HepG2 (cell line): ENCODE measurements at regions not wholly inside any gene's neighbourhood (a gene's known extent, or its start where the extent isn't known, plus 50 kb on each side); places are given as distances from the start of the nearest gene placed in this dataset.

ENCODE experiments used
- CREB3 ChIP-seq: sonication (generic); formaldehyde crosslinking; IDR thresholded peaks from 2 replicates; pipeline ENCODE4 v1.5.0; 2020; ENCODE audit warnings: missing genetic modification reagents
- CREM ChIP-seq, 2 experiments: sonication (generic) in 1 of 2; formaldehyde crosslinking in 1 of 2; IDR thresholded peaks; 2 replicates each; pipeline versions ENCODE4 v1.4.0 to v1.6.1; 2016 to 2020; ENCODE audit warnings: antibody characterized with exemption in 1 of 2, mild to moderate bottlenecking in 1 of 2, missing genetic modification reagents in 1 of 2
- GABPA ChIP-seq, 2 experiments: IDR thresholded peaks; 2 replicates each; pipeline ENCODE4 v1.6.1; 2011 to 2016; ENCODE audit warnings: low read depth in 2 of 2, low read length in 1 of 2, missing biosample characterization in 1 of 2, missing genetic modification characterization in 1 of 2
- HNRNPK ChIP-seq: fragments of 200-400 bp; formaldehyde crosslinking; IDR thresholded peaks from 2 replicates; pipeline ENCODE4 v1.6.1; 2018; ENCODE audit warnings: low read length, low read depth, moderate library complexity, mild to moderate bottlenecking; ENCODE audit not compliant: poor library complexity, severe bottlenecking
- LBX2 ChIP-seq: sonication (generic); formaldehyde crosslinking; IDR thresholded peaks from 2 replicates; pipeline ENCODE4 v1.5.0; 2020; ENCODE audit warnings: missing genetic modification reagents, mild to moderate bottlenecking, borderline replicate concordance
- NFIC ChIP-seq: IDR thresholded peaks from 2 replicates; pipeline ENCODE4 v1.6.1; 2012; ENCODE audit warnings: mild to moderate bottlenecking, low read length, inconsistent platforms
- RCOR2 ChIP-seq: IDR thresholded peaks from 2 replicates; pipeline ENCODE4 v1.6.1; 2016; ENCODE audit warnings: missing biosample characterization, missing genetic modification reagents
- RORA ChIP-seq: sonication (generic); formaldehyde crosslinking; IDR thresholded peaks from 2 replicates; pipeline ENCODE4 v1.5.0; 2020; ENCODE audit warnings: mild to moderate bottlenecking, missing genetic modification reagents, moderate library complexity
- SP5 ChIP-seq: IDR thresholded peaks from 2 replicates; pipeline ENCODE4 v1.6.1; 2016; ENCODE audit warnings: low read depth, borderline replicate concordance
- THAP11 ChIP-seq: IDR thresholded peaks from 2 replicates; pipeline ENCODE4 v1.6.1; 2016; ENCODE audit warnings: missing biosample characterization, missing genetic modification reagents
- YEATS2 ChIP-seq: sonication (generic); formaldehyde crosslinking; IDR thresholded peaks from 2 replicates; pipeline ENCODE4 v1.4.0; 2020; ENCODE audit warnings: missing genetic modification reagents, borderline replicate concordance
- ZC3H13 ChIP-seq: sonication (generic); formaldehyde crosslinking; IDR thresholded peaks from 2 replicates; pipeline ENCODE4 v1.8.1; 2023; ENCODE audit warnings: mild to moderate bottlenecking, missing genetic modification reagents, moderate library complexity
- ZNF264 ChIP-seq: sonication (generic); formaldehyde crosslinking; IDR thresholded peaks from 2 replicates; pipeline ENCODE4 v1.4.0; 2020; ENCODE audit warnings: missing genetic modification reagents
- ZNF280D ChIP-seq: sonication (generic); formaldehyde crosslinking; IDR thresholded peaks from 2 replicates; pipeline ENCODE4 v1.5.1; 2020; ENCODE audit warnings: mild to moderate bottlenecking, missing genetic modification reagents
- ZNF451 ChIP-seq: sonication (generic); formaldehyde crosslinking; IDR thresholded peaks from 2 replicates; pipeline ENCODE4 v1.5.0; 2020; ENCODE audit warnings: mild to moderate bottlenecking, missing genetic modification reagents
- ZNF704 ChIP-seq: sonication (generic); formaldehyde crosslinking; IDR thresholded peaks from 2 replicates; pipeline ENCODE4 v1.8.1; 2023; ENCODE audit warnings: mild to moderate bottlenecking, inconsistent platforms, moderate library complexity, missing genetic modification reagents, borderline replicate concordance
- ZNF780A ChIP-seq: sonication (generic); formaldehyde crosslinking; IDR thresholded peaks from 2 replicates; pipeline ENCODE4 v1.8.0; 2022; ENCODE audit warnings: mild to moderate bottlenecking, missing genetic modification reagents, moderate library complexity
- ZNF891 ChIP-seq: sonication (generic); formaldehyde crosslinking; IDR thresholded peaks from 2 replicates; pipeline ENCODE4 v1.5.0; 2020; ENCODE audit warnings: mild to moderate bottlenecking, missing genetic modification reagents
- TF ChIP-seq, protein P1 (sequence below): sonication (generic); formaldehyde crosslinking; conservative IDR thresholded peaks from 2 replicates; pipeline ENCODE4 v1.8.1; 2023; ENCODE audit warnings: missing genetic modification reagents
- TF ChIP-seq, protein P2 (sequence below): sonication (generic); formaldehyde crosslinking; IDR thresholded peaks from 2 replicates; pipeline ENCODE4 v1.8.1; 2023; ENCODE audit warnings: missing genetic modification reagents, inconsistent platforms, borderline replicate concordance

GRCh38 chr2:67309281-67309680, 87.9 kb upstream of the ETAA1 start (continued):
- TF ChIP-seq LBX2, result no peak
- TF ChIP-seq YEATS2 (CRISPR knock-in tag), result peak; percentile 62; the same call in 1 of the 2 replicates
- TF ChIP-seq, protein P1, sequence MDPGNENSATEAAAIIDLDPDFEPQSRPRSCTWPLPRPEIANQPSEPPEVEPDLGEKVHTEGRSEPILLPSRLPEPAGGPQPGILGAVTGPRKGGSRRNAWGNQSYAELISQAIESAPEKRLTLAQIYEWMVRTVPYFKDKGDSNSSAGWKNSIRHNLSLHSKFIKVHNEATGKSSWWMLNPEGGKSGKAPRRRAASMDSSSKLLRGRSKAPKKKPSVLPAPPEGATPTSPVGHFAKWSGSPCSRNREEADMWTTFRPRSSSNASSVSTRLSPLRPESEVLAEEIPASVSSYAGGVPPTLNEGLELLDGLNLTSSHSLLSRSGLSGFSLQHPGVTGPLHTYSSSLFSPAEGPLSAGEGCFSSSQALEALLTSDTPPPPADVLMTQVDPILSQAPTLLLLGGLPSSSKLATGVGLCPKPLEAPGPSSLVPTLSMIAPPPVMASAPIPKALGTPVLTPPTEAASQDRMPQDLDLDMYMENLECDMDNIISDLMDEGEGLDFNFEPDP (CRISPR knock-in tag), result no peak
- TF ChIP-seq, protein P2, sequence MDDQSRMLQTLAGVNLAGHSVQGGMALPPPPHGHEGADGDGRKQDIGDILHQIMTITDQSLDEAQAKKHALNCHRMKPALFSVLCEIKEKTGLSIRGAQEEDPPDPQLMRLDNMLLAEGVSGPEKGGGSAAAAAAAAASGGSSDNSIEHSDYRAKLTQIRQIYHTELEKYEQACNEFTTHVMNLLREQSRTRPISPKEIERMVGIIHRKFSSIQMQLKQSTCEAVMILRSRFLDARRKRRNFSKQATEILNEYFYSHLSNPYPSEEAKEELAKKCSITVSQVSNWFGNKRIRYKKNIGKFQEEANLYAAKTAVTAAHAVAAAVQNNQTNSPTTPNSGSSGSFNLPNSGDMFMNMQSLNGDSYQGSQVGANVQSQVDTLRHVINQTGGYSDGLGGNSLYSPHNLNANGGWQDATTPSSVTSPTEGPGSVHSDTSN (CRISPR knock-in tag), result no peak
- TF ChIP-seq ZNF891 (CRISPR knock-in tag), result no peak
- peak; percentile 78; the same call in 1 of the 2 replicates for TF ChIP-seq NFIC
- TF ChIP-seq ZNF451 (CRISPR knock-in tag), result no peak
- peak; percentile 64; the same call in 1 of the 2 replicates for TF ChIP-seq THAP11 (CRISPR knock-in tag)
- TF ChIP-seq HNRNPK, result no peak
- TF ChIP-seq RCOR2, result 0 out of 2 replicates have a peak, but pooled peaks have one; percentile 57
- TF ChIP-seq ZNF780A (CRISPR knock-in tag), result no peak
- no peak for TF ChIP-seq CREB3 (CRISPR knock-in tag)
- TF ChIP-seq GABPA (IDR thresholded peaks at IDR 0.05; ENCODE audit: low read depth, low read length), result no peak
- TF ChIP-seq GABPA (CRISPR knock-in tag; IDR thresholded peaks at IDR 0.05; ENCODE audit: low read depth), result peak; percentile 49; the same call in 1 of the 2 replicates
- peak; percentile 69 for TF ChIP-seq CREM (IDR thresholded peaks at IDR 0.05)
- no peak for TF ChIP-seq CREM (CRISPR knock-in tag; IDR thresholded peaks at IDR 0.05)
- TF ChIP-seq RORA (CRISPR knock-in tag), result no peak
- TF ChIP-seq SP5 (CRISPR knock-in tag), result 0 out of 2 replicates have a peak, but pooled peaks have one; percentile 24
- no peak for TF ChIP-seq ZNF704
- TF ChIP-seq ZNF264 (CRISPR knock-in tag), result 0 out of 2 replicates have a peak, but pooled peaks have one; percentile 46
- TF ChIP-seq ZC3H13 (CRISPR knock-in tag), result no peak
- TF ChIP-seq ZNF280D (CRISPR knock-in tag), result no peak
